Dermis microvascular lymphatic vessel endothelial cell (primary cell): ENCODE measurements at regions not wholly inside any gene's neighbourhood (a gene's known extent, or its start where the extent isn't known, plus 50 kb on each side); places are given as distances from the start of the nearest gene placed in this dataset.
"Not testable (repeated sequence)": the region's sequence is repeated elsewhere in the genome, so short reads cannot be mapped to it uniquely, and the experiment has no call there.

Experiments used
- DNase-seq, 2 donors: peaks; one replicate each; pipeline versions ENCODE4 v3.0.0 to v3.0.0-alpha.2; 2010; ENCODE audit warnings: low read depth in 2 of 2

GRCh38 chr5:118604106-118604505 lies 384.2 kb downstream of the DTWD2 start:
- no peak for DNase-seq

GRCh38 chr5:118603278-118603677 lies 385.1 kb downstream of the DTWD2 start:
- no peak for DNase-seq

GRCh38 chr5:118598311-118598710 lies 390.0 kb downstream of the DTWD2 start:
- no peak for DNase-seq

- DNase-seq: no peak
Observed at GRCh38 chr5:118597543-118597942, 390.8 kb downstream of the DTWD2 start.

- DNase-seq: no peak
Observed at GRCh38 chr5:118596255-118596654, 392.1 kb downstream of the DTWD2 start.

- DNase-seq: no peak
Observed at GRCh38 chr5:118593003-118593328, 395.4 kb downstream of the DTWD2 start.

- DNase-seq: no peak
Observed at GRCh38 chr5:118592229-118593002, 395.9 kb downstream of the DTWD2 start.

- no peak for DNase-seq
Observed at GRCh38 chr5:118590806-118591205, 397.5 kb downstream of the DTWD2 start.

- no peak for DNase-seq
Observed at GRCh38 chr5:118580949-118581348, 407.4 kb downstream of the DTWD2 start.

- no peak for DNase-seq
Observed at GRCh38 chr5:118578093-118578492, 410.3 kb downstream of the DTWD2 start.

- DNase-seq: no peak
Observed at GRCh38 chr5:118577621-118578020, 410.7 kb downstream of the DTWD2 start.

GRCh38 chr5:118570276-118570675 lies 418.1 kb downstream of the DTWD2 start:
- not testable (repeated sequence) for DNase-seq

- not testable (repeated sequence) for DNase-seq
Observed at GRCh38 chr5:118569596-118569995, 418.8 kb downstream of the DTWD2 start.

- no peak for DNase-seq
Observed at GRCh38 chr5:118565335-118565971, 422.9 kb downstream of the DTWD2 start.

- DNase-seq: no peak
Observed at GRCh38 chr5:118561971-118562370, 426.4 kb downstream of the DTWD2 start.

- no peak for DNase-seq
Observed at GRCh38 chr5:118561235-118561634, 427.1 kb downstream of the DTWD2 start.

- no peak for DNase-seq
Observed at GRCh38 chr5:118558871-118559270, 429.5 kb downstream of the DTWD2 start.

GRCh38 chr5:118557251-118557661 lies 431.1 kb downstream of the DTWD2 start:
- DNase-seq: no peak

GRCh38 chr5:118556792-118557191 lies 431.6 kb downstream of the DTWD2 start:
- DNase-seq: no peak

GRCh38 chr5:118555727-118556126 lies 432.6 kb downstream of the DTWD2 start:
- no peak for DNase-seq

GRCh38 chr5:118554981-118555380 lies 433.4 kb downstream of the DTWD2 start:
- no peak for DNase-seq

- DNase-seq: no peak
Observed at GRCh38 chr5:118554241-118554640, 434.1 kb downstream of the DTWD2 start.

GRCh38 chr5:118553662-118554061 lies 434.7 kb downstream of the DTWD2 start:
- no peak for DNase-seq
